HUDEP-2 (cell line): ENCODE measurements at regions not wholly inside any gene's neighbourhood (a gene's known extent, or its start where the extent isn't known, plus 50 kb on each side); places are given as distances from the start of the nearest gene placed in this dataset.

ENCODE experiments used
- DNase-seq, 76 experiments: peaks; one replicate each; lab custom pipeline; 2025; ENCODE audit not compliant: unreplicated experiment in 76 of 76; lab: John Stamatoyannopoulos, UW

DNA sequence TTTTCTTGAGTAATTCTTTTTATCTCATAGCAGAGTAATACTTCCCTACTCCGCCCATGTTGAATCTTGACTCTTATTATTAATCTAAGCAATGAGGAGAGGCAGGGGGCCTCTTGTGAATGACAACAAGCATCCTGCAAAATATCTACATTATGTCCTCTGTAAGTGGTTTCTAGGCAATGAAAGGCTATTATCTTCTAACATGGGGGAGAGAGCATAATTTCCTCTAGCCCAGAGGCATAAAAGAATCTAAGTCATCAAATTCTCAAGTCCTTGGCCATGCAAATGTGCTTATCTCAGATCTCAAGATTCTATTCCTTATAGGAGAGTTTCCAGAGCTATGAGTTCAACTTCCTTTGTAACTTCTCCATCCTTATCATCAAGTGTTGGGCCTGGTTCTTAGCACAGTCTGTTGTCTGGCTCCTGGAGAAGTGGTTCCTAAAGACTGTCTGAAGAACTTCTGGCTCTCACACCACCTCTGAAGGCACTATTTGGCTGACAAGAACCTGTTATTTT is 423.1 kb upstream of the INTU start:
- no peak for DNase-seq

DNA sequence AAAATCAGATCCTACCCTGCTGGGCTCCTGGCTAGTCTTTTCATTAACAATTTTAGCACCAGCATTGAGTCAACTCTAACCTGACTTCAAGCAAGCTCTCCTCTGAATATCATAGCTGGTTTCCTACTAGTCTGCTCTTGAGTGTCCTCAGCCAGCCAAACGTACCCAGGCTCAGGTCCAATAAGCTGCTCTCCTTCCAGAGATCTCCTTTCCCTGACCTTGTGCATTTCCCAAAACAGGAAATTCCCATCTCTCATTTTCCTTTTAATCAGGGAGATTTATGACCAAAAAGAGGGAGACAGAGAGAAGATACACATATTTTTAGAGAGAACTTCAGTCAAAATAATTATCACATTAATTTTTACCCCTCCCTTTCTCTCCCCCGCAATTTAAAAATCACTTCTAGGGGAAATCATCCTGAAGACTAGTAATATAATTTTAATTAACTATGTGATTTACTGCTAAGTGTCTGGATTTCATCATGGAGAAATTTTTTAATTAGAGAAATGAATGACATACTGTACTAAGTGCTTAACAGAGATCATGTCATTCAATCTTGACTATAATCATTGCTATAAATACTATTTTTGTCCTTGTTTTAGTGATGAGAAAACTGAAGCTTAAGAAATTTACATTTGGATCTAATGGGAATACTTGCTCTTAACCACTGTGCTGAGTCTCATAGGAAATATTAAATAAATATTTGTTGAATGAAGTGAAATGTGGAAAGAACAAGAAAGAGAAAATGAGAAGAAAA is 421.7 kb upstream of the INTU start:
- no peak for DNase-seq

DNA sequence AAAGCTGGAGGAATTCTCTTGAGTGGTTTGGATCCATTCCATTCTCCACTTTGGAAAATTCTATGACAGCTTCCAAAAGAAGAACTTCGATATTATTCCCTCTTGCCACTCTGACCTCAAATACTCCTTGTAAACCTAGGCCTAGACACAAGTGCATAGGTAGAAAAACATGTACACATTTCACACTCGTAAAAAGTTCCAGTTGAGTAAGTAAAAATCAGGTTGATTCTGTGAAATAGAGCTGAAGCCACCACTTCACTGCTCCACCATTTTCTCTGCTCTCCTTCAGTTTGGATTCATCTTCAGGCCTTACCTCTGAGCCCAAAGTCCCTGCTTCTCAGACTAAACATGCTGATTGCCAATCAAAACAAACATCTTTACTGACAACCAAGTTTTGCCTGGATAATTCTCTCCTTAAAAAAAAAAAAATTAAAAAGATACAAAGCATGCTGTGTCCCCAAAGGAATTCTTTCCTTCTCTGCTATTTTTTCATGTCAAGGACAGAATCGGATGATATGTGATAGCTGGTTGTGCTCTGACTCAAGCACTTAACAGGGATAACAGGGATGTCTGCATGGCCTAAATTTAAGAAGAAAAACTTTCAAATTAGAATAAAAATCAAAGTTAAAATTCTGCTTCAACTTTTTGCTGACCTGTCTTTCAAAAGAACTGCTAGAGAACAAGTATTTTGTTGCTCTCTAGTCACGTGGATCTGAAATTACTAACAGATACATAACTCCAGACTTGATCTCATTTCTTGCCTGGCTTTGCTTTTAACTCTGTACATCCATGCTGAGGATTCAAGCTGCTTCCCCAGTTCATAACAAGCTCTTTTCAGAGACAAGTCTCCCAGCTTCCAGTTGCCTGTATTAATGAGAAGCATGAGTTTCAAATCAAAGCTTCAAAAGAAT is 420.9 kb upstream of the INTU start:
- no peak for DNase-seq

DNA sequence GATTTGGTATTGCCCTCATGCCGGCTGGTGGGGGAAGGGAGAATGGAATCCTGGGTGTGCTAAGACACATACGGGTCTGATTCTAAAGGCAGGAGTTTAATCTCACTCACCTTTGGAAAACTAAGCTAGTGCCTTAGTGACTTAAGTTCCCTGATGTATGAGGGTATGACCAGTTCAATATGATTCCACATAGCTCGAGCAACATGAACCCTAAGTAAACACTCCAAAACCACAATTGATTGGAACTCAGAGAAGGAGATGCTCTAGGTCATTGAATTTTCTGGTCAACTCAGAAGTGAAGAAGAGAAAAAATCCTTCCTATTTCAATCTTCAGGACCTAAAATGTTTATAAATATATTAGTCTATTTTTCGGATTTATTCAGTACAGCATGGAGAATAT is 420.1 kb upstream of the INTU start:
- no peak for DNase-seq

DNA sequence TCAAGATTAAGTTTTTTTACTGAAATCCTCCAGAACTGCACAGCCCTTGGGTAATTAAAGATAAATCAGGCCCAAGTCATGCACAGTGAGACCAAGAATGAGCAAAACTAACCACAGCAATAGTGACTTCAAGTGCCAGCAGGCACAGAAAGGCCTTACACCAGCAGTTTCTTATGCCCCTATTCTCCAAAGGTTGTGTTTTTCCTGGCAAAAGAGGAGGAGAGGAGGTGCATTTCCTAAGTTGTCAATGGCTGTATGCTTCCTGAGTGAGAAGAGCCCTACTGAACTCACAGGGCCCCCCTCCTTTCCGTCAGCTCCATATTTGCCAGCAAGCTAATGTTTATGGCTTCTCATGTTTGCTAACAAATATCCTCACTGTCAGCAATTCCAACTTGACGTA is 418.7 kb upstream of the INTU start:
- DNase-seq: no peak

DNA sequence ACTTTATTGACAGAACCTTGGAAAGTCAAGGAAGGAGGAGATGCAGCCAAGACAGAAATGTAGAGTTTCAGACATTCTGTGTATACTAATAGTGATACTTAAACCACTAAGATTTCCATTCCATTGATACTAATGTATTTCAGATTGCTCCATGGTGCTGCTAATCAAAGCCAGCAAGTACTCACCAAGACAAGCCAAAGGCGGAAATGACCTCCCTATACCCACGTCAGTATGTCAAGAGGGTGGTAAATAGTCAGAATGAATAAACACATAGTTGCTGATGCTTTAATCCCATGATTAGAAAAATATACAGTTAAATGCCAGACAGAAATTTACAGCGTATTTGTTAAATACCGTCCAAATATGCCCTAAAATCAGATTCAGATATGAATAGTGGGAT is 417.8 kb upstream of the INTU start:
- DNase-seq: no peak

DNA sequence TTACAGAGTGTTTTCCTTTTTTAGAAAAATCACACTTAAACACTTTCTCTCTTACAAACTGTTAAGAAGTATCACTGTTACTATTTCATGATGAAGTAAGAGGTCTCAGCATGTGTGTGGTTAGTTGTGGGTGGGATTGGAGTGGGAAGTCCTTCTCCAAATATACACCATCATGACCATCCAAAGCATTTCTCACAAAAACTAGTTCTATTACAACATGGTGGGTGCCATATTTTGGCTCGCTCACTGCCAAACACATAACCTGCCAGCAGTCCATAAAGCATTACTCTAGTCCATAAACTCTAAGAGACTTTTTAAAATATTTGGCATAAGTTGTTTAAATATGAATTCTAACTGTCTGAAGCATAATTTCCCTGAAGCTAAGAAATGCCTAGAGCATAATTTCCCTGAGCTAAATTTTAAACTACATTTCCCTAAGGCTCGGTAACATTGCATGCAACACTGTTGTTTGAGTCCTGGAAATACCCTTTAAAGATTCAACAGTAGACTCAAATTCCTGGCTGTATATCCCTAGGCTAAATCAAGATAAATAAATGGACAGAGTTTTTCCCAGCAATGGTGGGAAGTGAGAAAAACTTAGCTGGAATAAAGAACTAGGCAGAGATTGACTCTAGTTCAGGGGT is 415.0 kb upstream of the INTU start:
- DNase-seq: no peak

DNA sequence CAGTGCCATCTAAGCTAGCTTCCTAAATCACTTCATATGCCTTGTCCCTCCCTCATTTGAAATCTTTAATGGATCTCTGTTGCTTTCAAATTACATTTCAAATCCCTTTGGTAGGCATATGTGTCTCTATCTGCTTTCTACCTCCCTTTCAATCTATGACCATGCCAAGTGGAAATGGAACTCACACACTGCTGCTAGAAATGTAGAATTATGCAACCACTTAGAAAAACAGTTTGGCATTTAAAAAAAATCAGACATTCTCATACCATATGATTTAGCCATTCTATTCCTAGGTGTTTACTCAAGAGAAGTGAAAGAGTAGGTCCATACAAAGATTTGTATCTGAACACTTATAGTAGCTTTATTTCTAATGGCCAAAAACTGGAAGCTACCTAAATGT is 413.5 kb upstream of the INTU start:
- DNase-seq: no peak

DNA sequence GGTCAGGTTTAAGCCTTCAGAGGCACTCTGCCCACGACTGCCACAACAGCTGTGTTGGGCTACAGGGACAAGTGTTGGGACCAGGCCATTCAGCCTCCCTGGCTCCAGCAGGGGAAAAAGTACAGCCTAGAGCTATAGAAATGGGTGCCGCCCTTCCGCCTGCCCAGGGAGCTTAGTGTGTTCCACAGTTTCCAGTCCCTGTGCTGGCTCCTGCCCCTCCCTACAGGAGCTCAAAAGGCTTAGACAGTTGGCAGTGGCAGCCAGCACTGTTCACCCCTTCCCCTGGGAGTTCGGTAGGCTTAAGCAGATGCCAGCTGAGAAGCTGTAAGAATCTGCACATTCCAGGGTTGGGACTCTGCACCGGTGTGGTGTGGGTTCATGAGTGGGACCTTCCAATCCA is 408.2 kb upstream of the INTU start:
- DNase-seq: no peak

DNA sequence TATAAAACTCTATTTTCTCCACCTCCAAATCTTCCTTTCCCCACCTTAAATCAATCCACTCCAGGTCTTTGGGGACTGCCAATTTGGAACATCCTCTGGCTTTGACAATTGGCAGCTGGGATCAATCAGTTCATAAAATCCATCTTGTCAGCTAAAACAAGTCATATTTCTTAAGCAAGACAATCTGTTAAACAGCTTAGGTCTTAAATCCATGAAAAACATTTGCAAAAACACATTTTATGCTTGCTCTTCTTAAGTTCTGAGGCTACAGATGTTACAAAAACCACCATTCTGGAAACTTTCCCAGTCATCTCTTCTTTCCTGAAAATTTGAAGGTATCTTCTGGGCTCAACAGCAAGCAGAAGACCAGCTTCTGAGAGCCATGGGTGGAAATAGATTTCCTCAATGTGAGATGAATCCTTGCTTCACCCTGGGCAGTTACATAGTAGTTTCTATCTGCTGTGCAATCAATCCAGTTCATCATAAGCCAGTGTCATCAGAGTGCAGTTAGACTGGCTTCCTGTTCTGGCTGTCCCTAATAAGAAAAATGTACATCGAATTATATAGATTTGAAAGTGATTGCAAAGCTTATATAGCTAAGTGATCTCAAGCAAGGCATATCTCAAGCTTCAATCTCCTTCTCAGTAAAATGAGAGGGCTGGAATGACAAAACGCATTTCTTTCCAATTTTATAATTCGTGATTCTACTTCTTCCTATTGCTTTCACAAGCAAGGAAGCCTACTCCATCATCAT is 402.7 kb upstream of the INTU start:
- no peak for DNase-seq

DNA sequence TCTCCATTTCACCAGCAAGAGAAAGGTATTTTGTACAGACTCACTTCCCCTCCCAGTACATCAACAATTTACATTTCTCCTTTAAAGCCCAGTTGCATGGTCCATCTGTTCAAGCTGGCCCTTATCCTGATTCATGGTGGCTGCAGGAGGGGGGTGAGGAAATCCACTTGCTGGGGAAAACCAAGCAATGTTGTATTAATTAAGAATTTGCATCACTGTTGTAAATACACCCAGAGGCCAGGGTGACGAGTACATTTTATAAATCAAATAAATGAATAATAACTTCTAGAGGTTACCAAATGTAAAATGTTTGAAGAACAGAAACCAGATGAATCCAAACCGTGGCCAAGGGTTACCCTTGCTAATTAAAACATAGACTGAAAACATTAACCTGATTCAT is 395.9 kb upstream of the INTU start:
- DNase-seq: no peak

DNA sequence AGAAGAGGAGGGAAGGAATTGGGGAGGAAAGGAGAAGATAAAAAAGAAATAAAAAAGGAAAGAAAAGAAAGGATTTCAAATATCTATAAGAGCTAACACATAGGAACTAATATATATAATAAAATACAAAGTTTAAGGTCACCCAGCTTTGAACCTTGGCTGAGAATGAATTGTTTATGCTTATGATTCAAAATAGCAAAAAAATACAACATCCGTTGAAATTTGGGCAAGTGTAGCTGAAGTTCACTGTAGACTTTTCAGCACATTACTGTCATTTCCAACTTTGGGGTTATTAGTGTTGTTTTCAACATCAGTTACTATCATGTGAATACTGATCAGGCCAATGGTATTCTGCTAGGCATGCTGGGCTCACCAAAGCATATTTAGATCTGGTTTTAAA is 395.2 kb upstream of the INTU start:
- DNase-seq: no peak

DNA sequence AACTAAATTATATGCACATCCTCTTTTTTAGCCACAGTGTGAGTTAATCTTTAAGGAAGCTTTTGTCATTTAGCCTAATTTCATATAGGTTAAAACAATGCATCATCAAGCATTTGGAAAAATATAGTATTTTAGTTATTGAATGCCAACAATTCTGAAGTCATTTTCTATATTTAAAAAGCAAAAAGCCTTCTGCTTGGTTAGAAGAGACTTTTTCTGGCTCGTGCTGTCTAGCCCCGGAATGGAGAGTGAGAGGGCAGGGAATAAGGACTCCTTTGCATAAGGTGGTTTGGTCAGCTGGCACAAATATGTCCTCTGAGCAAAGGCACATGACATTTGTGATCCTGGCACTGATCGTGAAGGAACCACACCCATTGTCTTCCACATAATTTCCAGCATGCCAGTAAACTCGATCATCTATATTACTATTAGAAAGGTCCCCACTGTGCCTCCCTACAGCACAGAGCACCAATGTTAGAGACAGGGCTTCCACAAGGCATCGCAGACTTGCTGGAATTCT is 393.7 kb upstream of the INTU start:
- no peak for DNase-seq

DNA sequence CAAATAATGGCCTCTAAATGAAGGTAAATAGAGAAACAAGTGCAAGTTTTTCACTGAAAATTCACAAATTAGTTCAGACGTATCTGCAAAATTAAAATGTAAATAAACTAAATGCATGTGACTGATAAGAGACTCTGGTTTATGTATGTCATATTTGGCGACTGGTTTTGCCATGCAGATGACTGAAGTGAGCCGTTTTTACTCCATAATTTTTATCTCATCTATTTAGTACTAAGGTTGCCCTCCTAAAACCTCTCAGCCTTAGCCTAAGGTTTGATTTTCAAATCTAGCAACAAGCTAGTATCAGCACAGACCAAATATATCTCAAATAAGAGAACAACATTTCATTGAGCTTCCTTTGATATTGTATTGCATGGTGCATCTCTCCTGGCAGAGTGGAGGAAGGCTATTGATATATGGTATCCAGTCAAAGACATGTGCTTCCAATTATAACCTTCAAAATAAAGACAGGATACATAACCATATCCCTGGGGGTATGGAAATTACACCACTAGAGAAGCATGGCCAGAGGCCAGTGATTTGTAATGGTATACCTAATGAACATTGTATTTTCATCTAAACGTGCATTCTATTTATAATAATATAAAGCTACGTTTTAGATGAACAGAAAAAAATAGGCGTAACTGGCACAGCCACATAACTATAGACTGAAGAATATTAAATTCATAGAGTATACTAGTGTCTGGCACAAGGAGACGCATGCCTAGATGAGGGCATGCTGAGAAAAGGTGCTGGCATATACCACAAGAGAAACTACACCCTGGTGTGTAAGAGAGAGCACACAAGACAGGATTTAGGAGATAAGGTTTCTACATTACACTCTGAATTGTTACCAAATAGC is 392.6 kb upstream of the INTU start:
- DNase-seq: no peak

DNA sequence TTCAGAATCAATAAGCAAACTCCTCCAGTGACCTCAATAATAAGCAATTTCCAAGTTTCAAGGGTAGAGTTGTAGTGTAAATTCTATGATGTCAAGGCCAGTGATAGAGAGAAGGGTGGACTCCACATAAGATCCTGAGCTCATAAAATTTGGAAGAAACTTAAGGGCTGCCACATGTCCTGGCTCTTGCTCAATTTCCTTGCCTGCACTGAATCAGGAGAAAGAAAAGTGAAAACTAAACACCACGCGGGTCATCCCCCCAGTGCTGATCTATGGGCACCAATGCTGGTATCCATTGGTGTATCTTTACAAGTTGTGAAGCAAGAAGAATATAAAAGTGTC is 392.0 kb upstream of the INTU start:
- no peak for DNase-seq

DNA sequence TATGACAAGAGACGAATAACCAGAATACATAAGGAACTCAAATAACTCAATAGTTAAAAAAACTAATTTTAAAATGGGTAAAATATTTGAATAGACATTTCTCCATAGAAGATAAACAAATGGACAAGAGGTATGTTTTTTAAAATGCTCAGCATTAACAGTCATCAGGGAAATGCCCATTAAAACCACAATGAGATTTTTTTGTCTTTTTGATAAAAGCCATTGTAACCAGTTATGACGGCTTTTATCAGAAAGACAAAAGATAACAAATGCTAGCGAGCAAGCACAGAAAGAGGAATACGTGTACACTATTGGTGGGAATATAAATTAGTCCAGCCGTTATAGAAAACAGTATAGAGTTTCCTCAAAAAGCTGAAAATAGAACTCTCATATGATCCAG is 388.2 kb upstream of the INTU start:
- no peak for DNase-seq

DNA sequence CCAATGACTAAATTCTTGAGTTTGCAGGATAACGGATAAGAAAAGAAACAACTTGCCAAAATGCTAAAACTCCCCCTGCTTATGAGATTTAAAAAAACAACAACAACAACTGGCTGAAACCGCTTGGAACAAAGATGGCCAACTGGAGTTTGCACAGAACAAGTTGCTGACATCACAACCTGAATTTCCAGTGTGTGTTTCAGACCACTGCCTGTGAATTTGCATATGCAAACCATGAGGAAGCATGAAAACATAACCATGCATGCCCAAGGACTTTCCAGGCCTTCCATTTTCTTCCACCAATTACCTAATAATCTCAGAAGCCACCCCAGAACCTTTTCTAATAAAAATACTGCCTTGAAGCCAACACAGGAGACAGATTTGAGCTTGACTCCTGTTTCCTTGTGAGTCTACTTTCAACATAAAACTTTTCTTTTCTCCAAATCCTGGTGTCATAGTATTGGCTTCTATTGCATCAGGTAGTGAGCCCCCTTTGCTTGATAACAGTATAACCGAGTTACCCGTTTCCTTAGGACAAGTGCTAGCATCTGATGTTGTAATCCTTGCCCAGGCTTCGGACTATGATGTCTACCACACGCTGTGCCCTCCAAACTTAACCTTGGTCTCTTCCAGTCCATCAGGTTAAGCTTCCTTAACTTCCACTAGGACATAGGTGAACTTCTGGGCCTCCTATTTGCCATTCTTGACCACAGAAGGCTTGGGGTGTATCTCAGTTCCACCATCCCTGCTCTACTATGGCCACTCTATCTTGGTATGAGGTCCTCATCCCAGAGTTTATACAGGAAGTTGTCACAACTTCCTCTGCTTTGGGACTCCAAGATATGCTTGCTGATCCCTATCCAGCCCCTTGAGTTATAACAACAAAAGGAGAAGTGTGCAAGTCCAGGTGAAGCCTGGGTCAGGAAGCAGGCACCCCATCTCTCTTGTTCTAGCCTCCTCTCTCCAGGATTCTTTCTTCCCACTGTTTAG is 385.5 kb upstream of the INTU start:
- no peak for DNase-seq

DNA sequence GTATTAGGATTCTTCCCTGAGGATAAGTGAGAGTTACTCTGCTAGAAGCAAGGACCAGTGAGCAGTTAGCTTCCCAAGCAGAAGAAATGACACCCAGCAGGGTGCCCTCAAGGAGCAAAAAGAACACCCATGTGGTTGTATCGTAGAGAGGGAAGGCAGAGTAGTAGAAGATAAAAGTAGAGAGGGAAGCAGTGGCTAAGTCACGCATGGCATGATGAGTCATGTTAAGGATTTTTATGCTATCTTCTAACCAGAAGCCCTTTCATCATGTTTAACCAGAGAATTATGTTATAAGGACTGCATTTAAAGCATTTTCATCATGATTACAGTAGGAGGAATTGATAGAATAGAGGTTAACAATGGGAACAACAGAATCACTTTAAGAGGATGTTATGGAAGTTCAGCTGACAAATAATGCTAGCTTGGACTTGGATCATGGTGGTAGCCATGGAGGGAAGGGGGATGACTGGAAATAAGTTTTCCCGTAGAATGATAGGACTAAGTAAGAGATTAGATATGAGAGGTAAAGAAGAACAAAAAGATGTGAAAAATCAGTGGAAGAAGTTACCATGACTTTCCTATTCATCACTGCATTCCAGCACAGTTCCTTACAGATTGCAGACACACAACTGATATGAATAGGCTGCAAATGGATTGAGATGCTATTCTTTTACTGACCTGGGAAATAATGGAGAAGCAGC is 383.5 kb upstream of the INTU start:
- DNase-seq: no peak
